NCI-H146 (cell line): ENCODE measurements at regions not wholly inside any gene's neighbourhood (a gene's known extent, or its start where the extent isn't known, plus 50 kb on each side); places are given as distances from the start of the nearest gene placed in this dataset.
A peak's percentile ranks its signal among the peaks of the same experiment; 100 is the strongest.

ENCODE experiments used
- DNase-seq: peaks from one replicate; lab custom pipeline; 2025; lab: John Stamatoyannopoulos, UW

DNA sequence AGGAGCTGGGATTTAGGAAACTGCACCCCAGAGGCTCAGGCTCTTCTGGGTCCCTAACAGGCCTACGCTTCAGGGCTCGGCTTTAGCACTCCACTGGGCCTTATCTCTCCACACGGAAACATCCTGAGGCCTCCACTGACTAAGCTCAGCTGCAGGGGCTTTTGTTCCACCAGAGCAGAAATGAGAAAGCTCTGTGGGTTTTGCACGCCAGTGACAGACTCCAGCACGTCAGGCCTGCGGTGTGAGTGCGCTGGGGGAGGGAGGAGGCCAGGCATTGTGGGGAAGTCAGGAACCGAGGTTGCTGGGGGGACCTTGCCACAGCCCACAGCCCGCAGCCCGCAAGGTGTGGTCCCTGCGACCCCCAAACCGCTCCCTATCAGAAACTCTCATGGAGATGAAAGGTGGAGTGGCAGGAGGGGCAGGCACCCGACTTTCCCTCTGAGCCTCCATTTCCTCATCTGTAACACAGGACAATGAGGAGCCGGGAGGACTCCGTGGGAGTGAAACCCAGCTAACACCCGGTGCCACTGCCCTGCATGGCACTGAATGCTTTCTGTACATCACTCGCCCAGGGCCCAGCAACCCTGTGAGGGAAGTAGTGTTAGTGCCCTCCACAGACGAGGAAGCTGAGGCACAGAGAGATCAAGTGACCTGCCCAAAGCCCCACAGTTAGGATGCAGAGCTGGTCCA, 106.5 kb downstream of the TPRA1 start:
- no peak for DNase-seq

DNA sequence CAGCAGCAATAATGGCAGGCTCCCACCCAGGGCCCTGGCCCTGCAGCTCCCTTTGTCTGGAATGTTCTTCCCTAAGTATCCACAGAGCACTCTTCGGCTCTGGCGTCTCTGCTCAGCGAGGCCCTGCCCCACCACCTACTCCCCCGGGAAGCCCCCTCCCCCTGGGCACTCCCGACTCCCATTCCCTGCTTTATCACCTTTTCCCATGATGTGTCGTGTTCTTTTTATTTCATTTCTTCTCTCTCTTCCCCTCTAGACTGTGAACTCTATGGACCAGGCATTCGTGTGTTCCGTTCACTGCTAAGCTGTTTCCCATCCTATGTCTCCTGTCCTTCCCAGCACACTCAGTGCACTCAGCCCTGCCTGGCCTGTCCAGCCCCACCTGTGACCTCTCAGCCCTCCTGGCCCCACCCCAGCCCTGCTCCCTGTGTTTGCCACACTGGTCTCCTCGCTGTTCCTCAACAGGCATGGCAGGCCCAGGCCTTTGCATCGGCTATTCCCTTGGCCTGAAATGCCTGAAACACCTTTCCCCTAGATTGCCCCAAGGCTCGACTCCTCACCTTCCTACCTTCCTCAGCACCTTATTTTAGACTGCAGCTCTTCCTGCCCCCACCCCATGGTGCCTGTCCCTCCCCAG, 107.4 kb downstream of the TPRA1 start:
- DNase-seq, result no peak

DNA sequence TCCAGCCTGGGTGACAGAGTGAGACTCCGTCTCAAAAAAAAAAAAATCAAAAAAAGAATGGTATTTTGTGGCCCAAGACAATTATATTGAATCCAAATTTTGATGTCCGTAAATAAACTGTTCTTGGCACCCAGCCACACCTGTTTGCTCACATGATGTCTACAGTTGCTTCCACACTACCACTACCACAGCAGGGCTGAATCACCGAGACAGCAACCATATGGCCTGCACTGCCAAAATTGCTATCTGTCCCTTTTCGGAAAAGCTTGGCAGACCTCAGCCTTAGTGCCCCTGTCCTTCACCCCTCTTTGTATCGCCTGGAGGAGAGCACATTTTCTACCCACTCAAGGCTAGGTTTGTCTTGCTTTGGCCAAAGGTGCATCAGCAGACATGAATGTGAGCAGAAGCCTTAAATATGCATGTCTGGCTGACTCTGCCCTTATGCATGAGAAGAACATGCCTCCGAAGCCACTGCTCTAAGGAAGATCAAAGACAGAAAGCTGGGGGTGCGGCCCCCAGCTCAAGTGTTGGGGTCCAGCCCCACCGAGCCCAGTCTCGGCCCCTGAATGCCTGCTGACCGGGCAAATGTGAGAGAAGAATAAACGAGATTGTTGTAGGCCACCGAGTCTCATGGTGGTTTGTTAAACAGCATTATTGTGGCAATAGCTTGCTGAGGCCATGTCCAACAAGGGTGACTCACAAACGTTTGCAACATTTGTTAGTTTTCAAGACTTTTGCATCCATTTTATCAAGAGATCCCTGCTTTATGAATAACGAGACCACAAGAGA, 108.1 kb downstream of the TPRA1 start:
- no peak for DNase-seq

DNA sequence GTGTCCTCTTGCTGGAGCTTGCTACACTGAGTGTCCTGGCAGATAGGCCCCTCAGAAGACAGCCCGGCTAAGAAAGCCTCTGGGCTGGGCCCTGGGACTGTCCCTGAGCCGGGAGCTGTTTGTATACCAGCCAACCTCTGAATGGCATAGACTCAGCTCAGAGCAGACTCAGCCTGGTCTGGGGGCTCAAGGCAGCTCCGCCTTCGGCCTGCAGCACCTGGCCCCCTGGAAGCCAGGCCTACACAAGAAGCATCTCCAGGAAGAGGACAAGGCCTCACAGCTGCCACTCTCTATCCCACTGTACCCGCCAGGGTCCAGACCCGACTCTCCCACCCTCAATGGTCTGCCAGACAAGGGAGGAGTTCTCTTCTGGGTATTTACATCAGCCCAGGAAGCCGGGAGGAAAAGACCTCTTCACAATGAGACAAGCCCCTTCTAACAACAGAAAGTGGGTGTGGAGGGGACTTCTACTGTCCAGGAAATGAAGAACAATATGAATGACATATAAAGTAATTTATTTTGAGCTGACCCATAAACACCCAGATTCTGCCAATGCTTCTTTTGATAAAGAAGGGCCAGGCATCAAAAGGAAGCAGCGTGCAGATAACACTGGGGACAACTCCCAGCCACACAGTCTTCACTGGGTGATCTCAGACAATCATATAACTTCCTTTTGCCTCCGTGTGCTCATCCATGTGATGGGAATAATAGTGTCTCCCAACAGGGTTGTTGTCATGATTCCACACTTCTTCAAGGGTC, 110.2 kb downstream of the TPRA1 start:
- DNase-seq, result no peak

DNA sequence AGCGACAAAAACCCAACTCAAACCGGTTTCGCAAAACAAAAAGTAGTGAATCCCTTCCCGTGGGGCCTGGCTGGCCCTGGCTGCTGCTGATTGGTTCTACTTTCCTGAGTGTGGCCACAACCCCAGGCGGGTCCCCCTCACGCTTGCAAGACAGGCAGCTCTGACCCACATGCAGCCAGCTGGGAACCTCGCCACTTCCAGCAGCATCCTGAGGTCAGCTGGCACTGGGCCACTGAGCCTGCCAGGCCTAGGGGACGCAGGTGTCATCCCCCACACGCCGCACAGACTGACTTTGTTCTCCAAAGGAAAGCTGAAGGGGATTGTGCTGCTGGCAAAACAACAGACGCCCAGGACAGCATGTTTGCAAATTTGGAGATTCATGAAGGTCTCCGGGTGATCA, 111.1 kb downstream of the TPRA1 start:
- no peak for DNase-seq

DNA sequence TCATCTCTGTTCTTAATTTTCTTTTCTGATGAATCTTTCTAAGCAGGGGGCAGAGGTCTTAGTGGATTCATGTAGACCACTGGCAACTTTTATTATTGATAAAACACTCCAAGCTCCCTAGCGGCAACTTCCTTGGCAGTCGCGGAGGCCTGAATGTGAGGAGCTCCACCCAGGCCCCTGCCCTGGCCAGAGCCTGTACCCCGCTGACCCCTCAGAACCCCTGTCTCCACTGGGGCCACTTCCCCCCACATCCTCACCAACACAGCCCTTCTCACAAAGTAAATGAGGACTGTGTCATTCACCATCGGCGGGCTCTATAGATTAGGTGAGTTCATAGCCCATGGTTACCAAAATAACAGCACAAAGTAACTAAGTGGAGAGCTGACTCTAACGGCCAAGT, 111.6 kb downstream of the TPRA1 start:
- DNase-seq, result no peak

DNA sequence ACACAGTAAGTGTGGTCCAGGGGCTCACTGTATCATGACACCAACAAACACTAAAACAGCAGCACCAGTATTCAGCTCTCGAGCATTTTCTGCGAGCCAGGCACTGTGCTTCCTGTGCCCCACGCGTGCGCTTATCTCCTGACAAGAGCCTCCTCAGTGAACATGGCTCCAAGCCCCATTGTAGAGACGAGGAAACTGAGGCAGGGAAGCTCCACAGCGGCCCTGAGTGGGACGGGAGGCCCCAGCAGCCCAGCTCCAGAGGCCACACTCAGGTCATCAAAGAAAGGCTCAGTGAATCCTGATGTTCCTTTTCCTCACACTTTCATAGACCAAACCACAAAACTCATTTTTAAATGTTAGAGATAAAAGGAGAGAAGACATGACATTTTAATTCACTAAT, 113.1 kb downstream of the TPRA1 start:
- DNase-seq, result no peak

DNA sequence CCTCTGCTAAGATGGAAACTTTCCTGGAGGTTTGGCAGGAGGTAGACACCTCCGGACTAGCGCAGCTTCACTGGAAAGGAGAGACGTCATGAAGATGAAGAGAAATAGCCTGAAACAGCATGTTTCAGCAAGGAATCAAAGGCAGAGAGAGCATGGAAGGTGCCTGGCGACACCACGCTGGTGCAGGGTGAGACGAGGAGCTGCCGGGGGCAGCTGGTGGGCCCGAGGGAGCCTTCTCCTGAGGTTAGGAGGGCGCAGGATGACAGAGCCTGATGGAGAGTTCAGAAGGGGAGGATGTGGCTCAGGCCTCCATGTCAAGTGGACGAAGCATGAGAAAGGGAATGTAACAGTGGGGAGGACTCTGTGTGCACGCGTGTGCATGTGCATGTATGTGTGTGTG, 113.6 kb downstream of the TPRA1 start:
- no peak for DNase-seq

DNA sequence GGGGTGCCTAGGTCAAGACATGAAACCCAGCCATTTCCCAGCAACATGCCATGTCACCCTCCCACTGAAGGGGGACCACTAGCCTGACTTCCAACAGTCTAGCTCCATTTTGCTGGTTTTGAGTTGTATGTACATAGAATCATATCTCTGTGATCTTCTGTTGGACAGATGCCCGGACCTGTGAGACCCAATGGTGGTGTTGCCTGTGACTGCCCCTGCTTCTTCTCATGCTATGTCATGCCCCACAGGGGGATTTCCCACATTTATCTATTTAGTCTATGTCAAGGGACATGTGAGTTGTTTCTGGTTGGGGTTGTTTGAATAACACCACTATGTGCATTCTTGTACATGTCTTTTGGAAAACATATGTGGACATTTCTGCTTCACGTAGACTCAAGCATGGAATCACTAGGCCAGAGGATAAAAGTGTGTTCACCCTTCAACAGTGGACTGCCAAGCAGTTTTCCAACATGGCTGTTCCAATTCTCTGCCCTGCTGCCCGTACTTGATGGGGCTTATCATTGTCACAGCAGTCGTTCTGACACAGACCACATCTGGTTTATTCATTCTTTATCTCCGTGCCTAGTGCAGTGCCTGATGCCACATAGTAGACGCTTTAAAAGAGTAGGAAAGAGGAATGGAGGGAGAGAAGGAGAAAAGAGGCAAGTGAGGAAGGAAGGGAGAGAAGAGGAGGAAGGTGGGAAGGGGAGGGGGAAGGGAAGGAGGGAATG, 114.4 kb downstream of the TPRA1 start:
- no peak for DNase-seq

DNA sequence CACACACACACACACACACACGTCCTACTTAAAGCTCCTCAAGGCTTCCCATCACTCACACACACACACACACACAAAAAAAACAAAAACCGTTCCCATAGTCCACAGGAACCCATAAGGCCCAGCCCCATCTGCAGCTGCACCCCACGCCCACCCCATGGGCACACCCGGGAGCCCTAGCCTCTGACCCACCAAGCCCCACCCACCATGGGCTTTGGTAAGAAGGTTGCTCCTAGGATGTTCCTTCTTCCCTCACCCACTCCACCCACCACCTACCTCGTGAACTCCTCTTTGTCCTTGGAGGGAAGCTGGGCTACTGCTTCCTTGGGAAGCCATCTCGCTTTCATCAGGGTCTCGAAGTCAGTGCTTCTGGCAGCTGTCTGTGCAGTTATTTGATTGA, 115.1 kb downstream of the TPRA1 start:
- no peak for DNase-seq

DNA sequence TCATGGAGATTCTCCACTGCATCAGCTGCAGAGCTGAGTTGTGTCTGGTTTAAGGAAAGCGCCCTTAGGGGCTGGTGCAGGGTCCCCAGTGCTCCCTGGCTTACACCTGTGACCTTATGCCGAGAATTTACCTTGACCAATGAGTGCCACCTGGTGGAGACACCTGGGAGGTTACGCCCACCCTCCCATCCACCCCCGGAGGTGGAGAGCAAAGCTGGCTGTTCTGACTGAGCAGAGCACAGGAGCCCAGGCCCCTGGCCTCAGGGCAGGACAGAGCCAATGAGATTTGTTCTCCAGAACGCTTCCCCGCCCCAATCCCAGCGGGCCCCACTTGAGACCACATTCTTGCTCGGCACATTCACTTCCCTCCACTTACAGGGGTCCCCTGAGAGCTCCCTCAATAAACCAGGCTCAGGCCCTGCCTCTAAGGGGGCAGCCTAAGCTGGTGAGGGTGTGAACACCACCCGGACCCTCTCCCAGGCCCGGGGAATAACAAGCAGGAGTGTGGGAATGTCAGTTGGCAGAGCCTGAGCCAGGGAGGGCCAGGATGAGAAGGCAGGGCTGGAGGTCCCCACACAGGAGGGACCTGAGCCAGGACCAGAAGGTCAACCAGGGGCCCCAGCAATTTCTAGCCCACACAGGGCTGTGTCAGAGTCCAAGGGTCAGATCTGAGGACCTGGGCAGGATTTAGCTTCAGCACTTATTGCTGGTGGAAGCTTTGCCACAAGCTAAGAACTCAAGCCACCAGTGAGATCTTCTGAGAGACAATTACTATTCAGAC, 117.1 kb downstream of the TPRA1 start:
- DNase-seq, result peak; percentile 40

DNA sequence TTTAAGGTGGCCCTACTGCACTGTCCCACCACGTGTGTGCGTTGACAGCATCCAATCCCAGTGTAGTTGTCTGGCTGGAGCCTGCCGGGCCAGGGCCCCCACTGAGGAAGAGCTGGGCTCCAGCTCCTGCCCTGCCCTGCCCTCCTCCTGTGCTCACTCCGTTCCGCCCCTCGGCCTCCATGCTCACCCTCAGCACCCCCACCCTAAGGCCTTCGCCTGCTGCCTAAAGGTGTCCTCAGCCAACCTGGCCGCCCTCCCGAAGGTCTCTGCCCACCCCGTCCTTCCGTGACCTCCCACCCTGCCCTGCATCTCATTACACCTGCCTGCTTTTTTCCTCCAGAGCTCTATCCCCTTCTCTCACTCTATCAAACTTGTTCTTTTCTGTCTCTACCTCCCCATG, 118.0 kb downstream of the TPRA1 start:
- DNase-seq, result no peak

DNA sequence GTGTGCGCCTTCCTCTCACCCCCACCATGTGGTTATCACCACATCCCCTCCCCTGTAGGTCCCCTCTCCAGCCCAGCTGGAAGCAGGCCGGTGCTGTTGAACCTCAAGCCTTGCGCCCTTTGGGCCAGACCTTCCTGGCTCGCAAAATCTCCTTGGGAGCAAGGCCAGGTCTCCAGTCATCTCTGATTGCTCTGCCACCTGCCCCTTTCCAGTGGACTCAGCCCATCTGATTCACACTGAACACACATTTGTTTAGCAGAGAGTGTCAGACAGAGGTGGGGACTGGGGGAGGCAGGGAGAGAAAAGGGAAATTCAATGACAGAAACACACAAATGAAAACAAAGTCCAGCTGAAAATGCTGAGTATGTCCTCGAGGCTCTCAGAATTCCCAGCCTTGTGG, 119.4 kb downstream of the TPRA1 start:
- no peak for DNase-seq

DNA sequence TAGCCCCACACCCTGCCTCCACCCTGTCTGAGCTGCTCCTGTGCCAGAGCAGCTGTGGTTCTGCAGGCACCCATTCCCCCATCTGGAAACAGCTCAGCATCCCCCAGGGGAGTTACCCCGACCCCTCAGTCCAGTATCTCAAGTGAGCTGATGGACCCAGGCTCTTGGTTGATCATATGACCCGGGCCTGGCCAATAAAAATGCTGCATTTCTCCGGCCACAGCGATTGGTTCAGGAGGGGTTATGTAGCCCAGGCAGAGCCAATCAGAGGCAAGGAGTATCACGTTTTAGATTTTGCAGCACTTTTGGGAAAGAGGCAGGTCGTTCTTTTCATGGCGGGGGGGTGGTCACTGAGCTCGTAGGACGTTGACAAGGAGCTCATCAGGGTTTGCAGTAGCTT, 120.8 kb downstream of the TPRA1 start:
- DNase-seq, result no peak

DNA sequence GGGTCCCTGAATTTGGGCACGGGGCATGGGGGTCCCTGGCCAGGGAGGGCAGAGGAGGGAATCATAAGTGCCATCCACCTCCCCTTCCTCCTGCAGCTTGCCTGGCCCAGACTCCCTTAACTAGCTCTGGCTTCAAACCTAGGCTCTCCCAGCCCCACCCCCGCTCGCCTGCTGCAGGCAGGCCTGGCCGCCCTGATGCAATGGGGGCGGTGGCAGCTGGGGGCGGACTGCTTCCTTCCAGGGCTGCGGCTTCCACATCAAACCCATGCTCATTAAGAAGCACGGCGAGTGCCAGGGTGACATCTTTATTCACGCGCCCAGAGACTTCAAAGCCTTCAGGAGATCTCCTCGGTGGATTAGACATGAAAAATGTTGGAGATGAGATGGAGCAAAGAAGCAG, 123.1 kb downstream of the TPRA1 start:
- no peak for DNase-seq

DNA sequence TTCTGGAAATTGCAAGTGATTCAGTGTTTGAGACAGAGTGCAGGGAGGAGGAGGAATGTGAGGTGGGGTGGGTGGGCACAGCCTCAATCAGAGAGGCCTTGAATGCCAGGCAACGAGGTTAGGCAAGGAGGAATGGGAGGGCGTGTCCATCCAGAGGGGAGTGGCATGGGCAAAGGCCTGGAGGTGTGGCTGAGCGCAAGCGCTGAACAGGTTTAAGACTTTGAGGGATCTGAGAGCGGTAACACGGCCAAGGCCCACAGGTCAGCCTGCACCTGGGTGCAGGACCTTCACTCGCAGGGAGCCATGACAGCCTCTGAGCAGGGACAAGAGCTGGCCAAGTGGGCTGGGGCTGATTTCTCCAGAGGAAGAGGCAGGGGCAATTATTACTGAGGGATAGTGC, 125.9 kb downstream of the TPRA1 start:
- no peak for DNase-seq

DNA sequence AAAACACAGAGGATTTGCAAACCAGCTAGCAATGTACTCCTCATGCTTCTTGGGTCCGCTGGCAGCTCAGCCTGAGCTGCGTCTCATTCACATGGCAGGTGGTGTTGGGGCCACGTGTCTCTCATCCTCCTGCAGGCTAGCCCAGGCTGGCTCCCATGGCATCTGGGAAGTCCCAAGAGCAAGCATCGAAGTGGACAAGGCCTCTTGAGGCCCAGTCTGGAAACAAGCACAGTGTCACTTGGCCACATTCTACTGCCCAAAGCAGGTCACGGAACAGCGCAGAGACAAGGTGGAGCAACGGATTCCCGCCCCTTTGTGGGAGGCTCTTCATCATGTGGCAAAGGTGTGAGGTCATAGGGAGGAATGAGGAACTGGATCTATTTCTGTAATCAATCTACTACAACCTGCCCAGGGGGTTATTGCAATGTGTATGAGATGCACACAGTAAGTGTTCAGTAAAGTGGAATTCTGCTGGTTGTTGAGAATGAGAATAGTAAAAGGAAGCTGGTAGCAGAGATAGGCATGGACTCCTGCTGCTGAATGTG, 128.3 kb downstream of the TPRA1 start:
- no peak for DNase-seq

DNA sequence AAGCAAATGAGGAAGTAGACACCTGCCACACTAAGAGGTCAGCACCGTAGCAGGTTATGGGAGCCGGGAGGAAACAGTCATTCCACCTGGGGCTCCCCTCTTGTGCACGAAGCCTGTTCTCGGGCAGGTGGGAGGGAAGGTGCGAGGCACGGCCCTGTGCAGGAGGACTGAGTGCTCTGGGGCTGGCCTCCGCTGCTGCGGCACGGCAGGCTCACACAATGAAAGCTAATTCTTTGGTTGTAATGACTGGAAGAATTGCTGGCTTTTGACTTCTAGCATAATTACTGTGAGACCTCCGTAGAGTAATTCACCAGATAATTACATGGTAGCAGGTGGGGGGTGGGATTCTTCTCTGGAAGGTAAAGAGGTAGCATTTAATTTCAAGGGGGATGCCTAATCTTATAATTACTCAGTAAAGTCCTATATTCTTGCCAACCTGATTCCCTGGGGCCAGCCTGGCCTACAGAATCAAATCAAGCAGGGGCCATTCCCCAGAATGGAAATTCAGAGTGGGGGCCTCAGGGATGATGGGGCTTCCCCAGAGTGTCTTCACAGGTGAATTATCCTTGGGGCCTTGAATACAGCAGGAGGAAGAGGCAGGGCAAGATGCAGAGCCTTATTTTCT, 129.1 kb downstream of the TPRA1 start:
- peak; percentile 73 for DNase-seq

DNA sequence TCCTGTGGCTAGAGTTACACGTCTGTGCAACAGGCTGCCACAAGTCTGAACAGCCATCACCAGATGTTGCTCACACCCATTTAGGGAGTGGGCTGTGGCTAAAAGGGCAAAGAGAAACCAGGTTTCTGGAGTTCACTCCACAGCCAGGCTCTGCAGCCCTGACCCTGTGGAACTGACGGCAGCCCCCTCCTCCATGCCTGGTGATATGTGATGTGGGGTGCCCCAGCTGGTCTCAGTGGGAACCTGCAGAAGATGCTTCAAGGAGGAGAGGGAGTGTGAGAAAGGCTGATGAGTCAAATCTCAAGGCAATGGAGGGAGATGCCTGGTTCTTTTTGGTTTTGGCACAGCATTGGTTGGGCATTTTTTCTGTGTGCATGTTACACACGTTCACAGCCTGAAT, 130.6 kb downstream of the TPRA1 start:
- no peak for DNase-seq
